Muscle layer of duodenum (tissue), 2 donors: ENCODE measurements at regions not wholly inside any gene's neighbourhood (a gene's known extent, or its start where the extent isn't known, plus 50 kb on each side); places are given as distances from the start of the nearest gene placed in this dataset.
"Not testable (repeated sequence)": the region's sequence is repeated elsewhere in the genome, so short reads cannot be mapped to it uniquely, and the experiment has no call there.

Experiments
- H3K27ac ChIP-seq: one replicate; pipeline ENCODE4 v1.7.0; 2013; ENCODE audit warnings: mild to moderate bottlenecking, low read length
- H3K27me3 ChIP-seq: one replicate; pipeline ENCODE4 v1.7.0; 2013; ENCODE audit warnings: low read depth, mild to moderate bottlenecking, control low read depth, low read length
- H3K36me3 ChIP-seq, 2 donors: one replicate each; pipeline ENCODE4 v1.7.0; 2013; ENCODE audit warnings: low read length in 2 of 2, control low read depth in 1 of 2, mild to moderate bottlenecking in 1 of 2; ENCODE audit not compliant: insufficient read depth in 2 of 2, control insufficient read depth in 1 of 2
- H3K4me1 ChIP-seq, 2 donors: one replicate each; pipeline ENCODE4 v1.7.0; 2013; ENCODE audit warnings: low read length in 2 of 2, mild to moderate bottlenecking in 2 of 2, control low read depth in 1 of 2, moderate library complexity in 1 of 2; ENCODE audit not compliant: insufficient read depth in 2 of 2, control insufficient read depth in 1 of 2
- H3K4me3 ChIP-seq, 2 donors: one replicate each; pipeline ENCODE4 v1.7.0; 2013; ENCODE audit warnings: low read length in 2 of 2, low read depth in 1 of 2, mild to moderate bottlenecking in 1 of 2
- H3K9me3 ChIP-seq, 2 donors: one replicate each; pipeline ENCODE4 v1.7.0; 2013; ENCODE audit warnings: low read length in 2 of 2, control low read depth in 1 of 2, mild to moderate bottlenecking in 1 of 2; ENCODE audit not compliant: control insufficient read depth in 1 of 2
- donor health status: healthy.

DNA sequence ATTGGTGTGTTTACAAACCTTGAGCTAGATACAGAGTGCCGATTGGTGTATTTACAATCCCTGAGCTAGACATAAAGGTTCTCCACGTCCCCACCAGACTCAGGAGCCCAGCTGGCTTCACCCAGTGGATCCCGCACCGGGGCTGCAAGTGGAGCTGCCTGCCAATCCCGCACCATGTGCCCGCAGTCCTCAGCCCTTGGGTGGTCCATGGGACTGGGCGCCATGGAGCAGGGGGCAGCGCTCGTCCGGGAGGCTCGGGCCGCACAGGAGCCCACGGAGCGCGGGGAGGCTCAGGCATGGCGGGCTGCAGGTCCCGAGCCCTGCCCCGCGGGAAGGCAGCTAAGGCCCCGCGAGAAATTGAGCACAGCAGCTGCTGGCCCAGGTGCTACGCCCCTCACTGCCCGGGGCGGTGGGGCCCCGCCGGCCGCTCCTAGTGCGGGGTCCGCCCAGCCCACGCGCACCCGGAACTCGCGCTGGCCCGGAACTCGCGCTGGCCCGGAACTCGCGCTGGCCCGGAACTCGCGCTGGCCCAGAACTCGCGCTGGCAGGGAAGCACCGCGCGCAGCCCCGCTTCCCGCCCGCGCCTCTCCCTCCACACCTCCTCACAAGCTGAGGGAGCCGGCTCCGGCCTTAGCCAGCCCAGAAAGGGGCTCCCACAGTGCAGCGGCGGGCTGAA lies 342.2 kb downstream of the RFPL4B start:
- not testable (repeated sequence) for H3K4me3 ChIP-seq, H3K9me3 ChIP-seq, H3K27me3 ChIP-seq, H3K36me3 ChIP-seq, H3K27ac ChIP-seq
- peaks cover 0 to 11% of the 10 kb centered on the region in 2 donors for H3K4me1 ChIP-seq

DNA sequence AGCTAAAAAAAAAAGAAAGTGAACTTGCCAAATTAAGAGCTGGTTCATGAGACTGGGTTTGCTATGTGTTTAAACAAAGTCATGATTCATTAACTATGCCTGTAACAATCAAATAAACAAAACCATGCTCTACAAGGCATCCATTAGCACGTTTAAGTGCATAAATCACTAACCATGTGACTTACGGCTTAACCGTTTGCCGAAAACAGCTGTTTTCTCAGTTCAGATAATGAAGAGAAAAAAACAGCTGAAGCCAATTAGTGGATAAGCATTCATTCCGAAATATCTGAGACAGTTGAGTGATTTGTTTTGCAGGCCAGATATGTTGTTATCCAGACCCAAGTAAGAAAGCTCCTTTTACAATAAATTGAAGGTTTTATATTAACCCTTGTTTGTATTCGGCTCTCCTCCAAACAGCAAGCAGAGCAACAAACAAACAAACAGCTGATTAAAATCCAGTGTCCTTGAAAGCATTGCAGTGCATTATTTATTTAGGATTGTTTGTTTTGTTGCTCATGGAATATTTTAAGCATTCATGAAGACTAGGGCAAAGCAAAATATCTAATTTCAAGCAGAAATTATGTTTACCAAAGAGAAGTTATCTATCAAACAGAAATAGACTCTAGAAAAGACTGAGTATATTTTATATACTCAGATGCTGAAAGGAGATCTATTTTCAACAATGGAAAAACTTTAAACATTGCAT lies 343.5 kb downstream of the RFPL4B start:
- Histone ChIP-seq H3K4me3 (peak overlapping the region in 1 of 2 donors; percentile 19), H3K36me3 (no peaks in the 10 kb centered on the region), H3K27ac (no peak overlapping the region), H3K4me1 (peaks cover 0 to 11% of the 10 kb centered on the region in 2 donors), H3K27me3 (no peaks in the 10 kb centered on the region), H3K9me3 (no peaks in the 10 kb centered on the region)

DNA sequence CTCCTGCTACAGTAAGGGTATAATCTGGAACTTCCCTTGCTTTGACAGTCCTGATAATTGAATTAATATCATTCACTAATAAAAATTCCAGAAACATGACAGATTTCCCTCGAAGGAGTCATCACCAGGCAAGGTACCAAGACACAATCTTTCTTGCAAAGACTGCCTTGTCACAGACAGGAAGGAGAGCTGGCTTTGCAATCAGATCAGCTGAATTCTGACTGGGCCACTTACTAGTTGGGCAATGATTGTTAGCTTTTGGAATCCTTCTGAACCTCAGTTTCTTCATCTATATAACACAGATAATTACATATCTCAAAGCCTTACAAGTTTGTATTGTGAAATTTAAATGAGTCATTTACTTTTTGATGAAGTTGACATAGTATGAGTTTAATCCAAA lies 344.2 kb downstream of the RFPL4B start:
- H3K27ac ChIP-seq, result no peak overlapping the region
- no peak overlapping the region for H3K4me3 ChIP-seq
- H3K36me3 ChIP-seq, result no peaks in the 10 kb centered on the region
- no peaks in the 10 kb centered on the region for H3K27me3 ChIP-seq
- peaks cover 0 to 11% of the 10 kb centered on the region in 2 donors for H3K4me1 ChIP-seq
- no peaks in the 10 kb centered on the region for H3K9me3 ChIP-seq

DNA sequence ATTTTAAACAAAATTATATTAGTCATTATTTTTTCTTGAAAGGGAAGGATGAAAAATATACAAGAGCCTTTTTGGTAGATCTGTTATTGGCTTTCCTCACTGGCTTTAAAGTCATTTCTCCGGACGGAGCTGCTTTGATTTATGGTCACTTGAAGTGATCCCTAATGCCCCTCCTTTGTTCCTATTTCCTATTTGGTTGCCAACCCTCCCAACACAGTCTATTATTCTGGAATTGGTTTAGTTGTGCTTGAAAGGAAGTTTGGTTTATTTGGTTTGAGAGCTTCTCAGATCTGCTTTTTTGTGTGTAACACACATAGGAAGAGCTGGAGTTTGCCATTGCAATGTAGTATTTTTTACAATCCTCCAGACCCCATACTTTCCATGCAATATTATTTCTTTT lies 347.9 kb downstream of the RFPL4B start:
- Histone ChIP-seq H3K4me3 (no peak overlapping the region), H3K27me3 (no peaks in the 10 kb centered on the region), H3K4me1 (peaks cover 0 to 11% of the 10 kb centered on the region in 2 donors), H3K27ac (no peak overlapping the region), H3K9me3 (no peaks in the 10 kb centered on the region), H3K36me3 (no peaks in the 10 kb centered on the region)

DNA sequence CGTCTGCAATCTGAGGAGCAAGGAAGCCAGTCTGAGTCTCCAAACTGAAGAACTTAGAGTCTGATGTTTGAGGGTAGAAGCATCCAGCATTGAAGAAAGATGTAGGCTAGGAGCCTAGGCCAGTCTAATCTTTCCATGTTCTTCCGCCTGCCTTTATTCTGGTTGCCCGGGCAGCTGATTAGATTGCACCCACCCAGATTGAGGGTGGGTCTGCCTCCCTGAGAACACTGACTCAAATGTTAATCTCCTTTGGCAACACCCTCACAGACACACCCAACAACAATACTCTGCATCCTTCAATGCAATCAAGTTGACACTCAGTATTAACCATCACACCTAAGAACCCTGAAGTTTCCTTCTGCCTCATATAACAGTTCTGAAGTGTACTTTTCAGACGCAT lies 350.1 kb downstream of the RFPL4B start:
- H3K9me3 ChIP-seq, result no peaks in the 10 kb centered on the region
- no peaks in the 10 kb centered on the region for H3K27me3 ChIP-seq
- H3K4me3 ChIP-seq, result no peak overlapping the region
- H3K27ac ChIP-seq, result no peak overlapping the region
- no peaks in the 10 kb centered on the region for H3K4me1 ChIP-seq
- H3K36me3 ChIP-seq, result no peaks in the 10 kb centered on the region

DNA sequence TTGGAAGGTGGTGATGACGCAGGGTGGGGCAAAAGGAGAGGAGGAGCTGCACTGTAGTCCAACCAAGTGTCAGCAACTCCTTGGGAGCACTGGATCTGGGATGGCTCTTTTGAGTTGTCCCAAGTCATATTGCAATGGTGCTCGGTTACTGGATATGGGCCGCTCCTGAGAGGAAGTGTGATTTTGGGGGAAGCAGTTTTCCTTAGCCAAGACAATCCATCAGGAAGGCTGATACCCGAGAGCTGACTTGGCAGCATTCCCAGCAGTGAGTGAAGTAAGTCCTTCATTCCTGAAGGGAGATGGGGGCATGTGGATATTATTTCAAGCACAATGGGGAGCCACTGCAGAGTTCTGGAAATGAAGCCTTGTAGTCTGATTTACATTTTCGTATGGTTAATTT lies 354.1 kb downstream of the RFPL4B start:
- Histone ChIP-seq H3K27me3 (no peaks in the 10 kb centered on the region), H3K4me1 (no peaks in the 10 kb centered on the region), H3K4me3 (no peak overlapping the region), H3K9me3 (no peaks in the 10 kb centered on the region), H3K27ac (no peak overlapping the region), H3K36me3 (no peaks in the 10 kb centered on the region)

DNA sequence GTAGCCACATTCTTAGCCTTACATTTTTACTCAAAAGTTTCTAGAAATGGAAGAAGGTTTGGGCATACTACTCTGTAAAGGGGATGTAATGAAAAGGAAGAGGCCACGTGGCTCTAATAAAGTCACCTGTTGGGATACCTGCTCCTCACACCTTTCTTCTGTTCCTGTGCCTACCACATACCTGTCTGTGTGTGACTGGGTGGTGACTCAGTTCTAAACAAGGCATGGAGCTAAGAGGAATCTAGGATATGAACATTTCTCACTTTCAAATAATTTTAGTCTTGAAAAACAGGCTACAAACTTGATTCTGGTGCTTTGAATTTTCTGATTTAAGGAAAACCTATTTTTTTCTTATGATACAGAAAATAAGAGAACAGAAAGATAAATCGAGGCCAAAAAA lies 363.6 kb downstream of the RFPL4B start:
- H3K36me3 ChIP-seq, result no peaks in the 10 kb centered on the region
- no peaks in the 10 kb centered on the region for H3K4me1 ChIP-seq

DNA sequence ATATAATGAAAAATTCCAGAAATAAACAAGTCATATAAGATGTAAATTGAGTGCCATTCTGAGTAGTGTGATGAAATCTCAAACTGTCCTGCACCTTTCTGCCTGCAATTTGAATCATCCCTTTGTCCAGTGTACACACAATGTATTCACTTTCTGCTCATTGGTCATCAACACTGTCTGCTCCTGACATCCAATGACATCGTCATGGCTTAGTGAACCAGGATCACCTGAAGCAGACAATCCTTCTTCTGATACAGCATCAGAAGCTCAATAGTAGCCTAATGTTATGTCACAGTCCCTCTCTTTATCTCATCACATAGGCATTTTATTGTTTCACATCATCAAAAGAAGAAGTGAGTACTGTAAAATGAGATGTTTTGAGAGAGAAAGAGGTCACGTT lies 366.3 kb downstream of the RFPL4B start:
- peaks cover 0 to 3% of the 10 kb centered on the region in 2 donors for H3K9me3 ChIP-seq
- H3K27me3 ChIP-seq, result no peaks in the 10 kb centered on the region

More for the DNA sequence above, 363.6 kb downstream of the RFPL4B start:
- Histone ChIP-seq H3K9me3 (no peaks in the 10 kb centered on the region), H3K27ac (no peak overlapping the region), H3K4me3 (no peak overlapping the region), H3K27me3 (no peaks in the 10 kb centered on the region)

DNA sequence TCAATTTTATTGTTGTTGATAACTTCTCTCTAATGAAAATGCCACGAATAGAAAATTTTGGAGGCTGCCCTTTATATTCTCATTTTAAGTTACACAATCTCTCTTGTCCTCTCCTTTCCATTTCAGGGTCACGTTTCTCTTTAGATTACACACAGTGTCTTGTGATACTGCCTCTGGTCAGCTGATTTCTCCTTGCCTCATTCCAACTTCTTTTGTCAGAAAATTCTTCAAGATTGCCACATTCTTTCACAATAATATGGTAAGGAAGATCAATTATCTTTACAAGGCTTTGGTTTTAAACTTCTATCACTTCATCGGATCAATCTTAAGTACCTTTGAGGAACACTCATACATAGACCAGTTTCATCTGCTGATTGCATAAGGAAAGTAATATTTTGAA lies 370.3 kb downstream of the RFPL4B start:
- H3K4me1 ChIP-seq, result no peaks in the 10 kb centered on the region
- no peak overlapping the region for H3K27ac ChIP-seq
- H3K27me3 ChIP-seq, result no peaks in the 10 kb centered on the region
- H3K9me3 ChIP-seq, result peaks cover 0 to 3% of the 10 kb centered on the region in 2 donors
- H3K36me3 ChIP-seq, result no peaks in the 10 kb centered on the region
- H3K4me3 ChIP-seq, result no peak overlapping the region

More for the DNA sequence above, 366.3 kb downstream of the RFPL4B start:
- Histone ChIP-seq H3K4me3 (no peak overlapping the region), H3K27ac (no peak overlapping the region), H3K4me1 (no peaks in the 10 kb centered on the region), H3K36me3 (no peaks in the 10 kb centered on the region)

DNA sequence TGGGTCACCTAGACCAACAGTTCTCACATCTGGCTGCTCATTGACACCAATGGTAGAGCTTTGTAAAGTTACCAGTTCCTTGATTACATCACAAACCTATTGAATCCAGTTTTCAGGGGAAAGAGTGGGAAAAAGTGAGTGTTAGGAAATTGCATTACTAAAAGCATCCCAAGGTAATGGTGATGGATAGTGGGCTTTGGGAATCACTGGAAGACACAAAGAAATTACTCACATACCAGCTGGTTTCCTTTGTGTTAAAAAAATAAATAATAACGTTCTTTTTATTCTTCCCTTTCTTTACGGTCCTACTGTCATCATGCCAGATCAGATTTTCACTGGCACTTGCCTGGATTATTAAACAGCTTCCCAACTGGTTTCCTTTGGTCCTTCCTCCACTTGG lies 370.7 kb downstream of the RFPL4B start:
- H3K9me3 ChIP-seq, result peaks cover 0 to 3% of the 10 kb centered on the region in 2 donors
- no peaks in the 10 kb centered on the region for H3K4me1 ChIP-seq
- no peaks in the 10 kb centered on the region for H3K36me3 ChIP-seq
- H3K4me3 ChIP-seq, result no peak overlapping the region
- no peaks in the 10 kb centered on the region for H3K27me3 ChIP-seq
- no peak overlapping the region for H3K27ac ChIP-seq

DNA sequence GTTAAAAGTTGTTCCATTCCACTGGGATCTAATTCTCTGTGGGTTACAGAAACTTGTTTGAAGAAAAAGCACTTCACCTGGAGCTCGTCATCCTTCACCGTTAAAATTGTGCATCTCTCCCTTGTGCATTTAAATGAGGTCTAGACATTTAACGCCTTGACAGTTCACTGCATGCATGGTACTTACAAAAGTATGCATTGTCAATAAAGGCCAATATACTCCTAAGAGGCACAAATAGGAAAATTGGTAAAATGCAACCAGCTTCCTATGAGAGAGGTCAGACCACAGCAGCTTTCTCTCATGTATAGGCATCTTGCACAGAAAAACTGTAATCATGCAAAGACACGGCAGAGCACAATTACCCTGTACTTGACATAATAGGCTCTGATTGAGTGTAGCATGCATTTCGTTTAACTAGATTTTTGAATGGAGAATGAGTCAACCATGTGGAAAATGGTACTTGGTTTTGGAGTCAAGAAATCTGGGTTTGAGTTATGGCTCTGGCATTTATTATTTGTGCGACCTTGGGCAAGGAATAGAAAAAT lies 378.5 kb downstream of the RFPL4B start:
- Histone ChIP-seq H3K27me3 (no peaks in the 10 kb centered on the region), H3K4me3 (no peak overlapping the region), H3K27ac (no peak overlapping the region), H3K9me3 (no peaks in the 10 kb centered on the region), H3K4me1 (no peaks in the 10 kb centered on the region), H3K36me3 (no peaks in the 10 kb centered on the region)
